AG09309 (cell line): ENCODE measurements at regions not wholly inside any gene's neighbourhood (a gene's known extent, or its start where the extent isn't known, plus 50 kb on each side); places are given as distances from the start of the nearest gene placed in this dataset.

Experiments used
- DNase-seq: peaks from one replicate; pipeline ENCODE4 v3.0.0-alpha.2; 2010; ENCODE audit warnings: low read depth
- H3K4me3 ChIP-seq: 2 replicates; pipeline ENCODE4 v1.5.1; 2011; ENCODE audit warnings: mild to moderate bottlenecking, low read depth, low read length, moderate library complexity; ENCODE audit not compliant: control insufficient read depth
- CTCF ChIP-seq: IDR thresholded peaks from 2 replicates; pipeline ENCODE4 v1.5.1; 2011; ENCODE audit warnings: mild to moderate bottlenecking, low read depth, low read length, inconsistent platforms; ENCODE audit not compliant: insufficient read depth, control insufficient read depth; ENCODE audit errors: missing control alignments

- DNase-seq, result no peak
- no peak for TF ChIP-seq CTCF
- no peak overlapping the region for H3K4me3 ChIP-seq
These were observed 117.6 kb upstream of the PDE3A start for GRCh38 chr12:20250761-20251160.

GRCh38 chr12:20257311-20257710, 111.0 kb upstream of the PDE3A start:
- H3K4me3 ChIP-seq, result no peak overlapping the region
- DNase-seq, result no peak
- TF ChIP-seq CTCF, result no peak

DNA sequence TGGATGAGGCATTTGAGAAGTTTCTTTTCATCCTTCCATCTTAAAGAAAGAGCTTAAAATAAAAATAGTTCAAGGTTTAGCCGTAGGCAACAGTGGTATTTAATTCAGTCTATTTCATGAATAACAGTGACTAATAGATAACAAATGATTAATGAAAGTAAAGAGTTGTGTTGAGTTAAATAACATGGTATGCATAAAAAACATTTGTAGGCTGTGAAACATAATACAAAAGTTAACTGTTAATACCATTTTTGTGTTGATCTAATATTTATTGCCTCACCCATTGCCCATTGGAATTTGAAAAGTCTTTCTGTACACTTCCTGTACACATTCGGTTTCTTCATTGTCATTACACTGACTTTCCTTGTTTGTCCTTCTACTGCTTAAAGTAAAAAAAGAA, 108.6 kb upstream of the PDE3A start:
- TF ChIP-seq CTCF, result no peak
- H3K4me3 ChIP-seq, result no peak overlapping the region
- DNase-seq, result no peak

GRCh38 chr12:20260851-20261250, 107.5 kb upstream of the PDE3A start:
- TF ChIP-seq CTCF, result no peak
- DNase-seq, result no peak
- H3K4me3 ChIP-seq, result no peak overlapping the region

DNA sequence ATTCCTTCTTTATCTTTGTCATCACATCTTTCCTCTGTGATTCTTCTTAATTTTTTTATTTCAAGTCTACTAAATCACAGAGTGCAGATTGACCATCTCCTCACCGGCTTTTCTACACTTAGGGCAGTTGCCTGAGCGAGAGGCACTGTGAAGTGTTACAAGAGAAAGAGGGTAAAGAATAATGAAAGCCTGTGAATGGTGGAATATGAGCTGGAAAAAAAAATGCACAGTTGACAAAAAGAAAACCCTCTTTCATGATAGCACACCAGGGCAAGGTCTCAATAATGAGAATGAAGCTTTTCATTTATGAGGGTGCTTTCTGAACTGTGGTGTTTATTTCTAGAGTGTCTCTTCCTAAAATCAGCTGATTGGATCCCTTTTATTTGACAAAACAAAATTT, 106.2 kb upstream of the PDE3A start:
- TF ChIP-seq CTCF, result no peak
- no peak for DNase-seq

DNA sequence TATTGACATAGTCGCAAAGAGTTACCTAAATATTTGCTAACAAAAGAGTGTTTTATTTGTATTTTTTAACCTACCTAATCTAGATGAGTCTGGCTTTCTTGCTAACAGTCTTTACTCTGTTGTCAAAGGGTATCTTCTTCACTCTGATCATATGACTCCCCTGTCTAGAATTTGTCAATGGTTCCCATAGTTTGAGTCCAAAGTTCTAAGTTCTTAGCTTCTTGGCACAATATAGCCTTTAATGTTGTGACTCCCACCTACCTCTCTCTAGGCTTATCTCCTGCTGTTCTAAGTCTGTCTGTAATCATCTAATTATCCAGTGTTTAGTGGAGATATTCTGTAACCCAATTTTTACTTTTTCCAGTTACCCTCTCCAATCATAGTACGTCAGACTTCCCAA, 104.3 kb upstream of the PDE3A start:
- no peak overlapping the region for H3K4me3 ChIP-seq
- DNase-seq, result no peak
- TF ChIP-seq CTCF, result no peak

More for the DNA sequence above, 106.2 kb upstream of the PDE3A start:
- no peak overlapping the region for H3K4me3 ChIP-seq

DNA sequence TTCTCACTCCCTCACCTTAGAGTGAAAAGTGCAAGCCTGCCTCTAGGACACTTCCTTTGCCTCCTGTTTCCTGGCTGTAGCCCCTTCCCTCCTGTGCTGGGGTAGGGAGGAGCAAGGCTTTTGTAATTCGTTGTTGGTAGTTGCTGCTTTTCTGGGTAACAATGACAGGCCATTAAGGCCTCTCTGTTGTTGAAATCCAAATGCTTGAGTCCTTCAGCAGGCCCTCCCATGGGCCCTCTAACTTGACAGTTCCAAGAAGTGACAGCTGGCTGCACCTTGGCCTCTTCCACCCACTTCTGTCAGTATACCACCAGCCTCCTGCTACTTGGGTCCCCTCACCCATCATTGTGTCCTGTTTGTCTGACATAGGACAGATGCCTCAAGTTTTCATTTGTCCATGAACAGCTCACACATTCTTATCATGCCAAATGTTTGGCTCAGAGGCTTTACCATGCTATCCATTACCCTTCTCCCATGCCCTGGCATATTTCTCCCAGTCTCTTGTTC, 103.7 kb upstream of the PDE3A start:
- H3K4me3 ChIP-seq, result no peak overlapping the region
- no peak for TF ChIP-seq CTCF
- DNase-seq, result no peak
